Right lobe of liver (tissue), 6 donors: ENCODE measurements at regions not wholly inside any gene's neighbourhood (a gene's known extent, or its start where the extent isn't known, plus 50 kb on each side); places are given as distances from the start of the nearest gene placed in this dataset.

ENCODE experiments used
- ATAC-seq, 4 donors: fragments of 200-7000 bp; cut with Tn5 transposase; one replicate each; pipeline ENCODE4 v1.9.1; 2020; ENCODE audit warnings: mild to moderate bottlenecking in 4 of 4, moderate library complexity in 4 of 4
- DNase-seq, 3 donors: peaks; one replicate each; pipeline ENCODE4 v3.0.0-alpha.2; 2020
- H3K27ac ChIP-seq, 3 donors: fragments of 200-600 bp; one replicate each; pipeline ENCODE4 v1.8.0; 2022
- H3K27me3 ChIP-seq, 2 donors: fragments of 200-600 bp; one replicate each; pipeline ENCODE4 v1.8.0; 2022
- H3K36me3 ChIP-seq, 4 donors: fragments of 200-600 bp; sonication (generic) in 1 of 4; one replicate each; pipeline versions ENCODE4 v1.5.1 to v1.8.0; 2017 to 2022; ENCODE audit warnings: control low read depth in 1 of 4
- H3K4me1 ChIP-seq, 4 donors: fragments of 200-600 bp; sonication (generic) in 1 of 4; one replicate each; pipeline versions ENCODE4 v1.5.1 to v1.8.0; 2017 to 2022; ENCODE audit warnings: control low read depth in 1 of 4
- H3K4me3 ChIP-seq, 3 donors: fragments of 200-600 bp; one replicate each; pipeline ENCODE4 v1.8.0; 2022
- H3K9me3 ChIP-seq, 4 donors: fragments of 200-600 bp; sonication (generic) in 1 of 4; one replicate each; pipeline versions ENCODE4 v1.5.1 to v1.8.0; 2017 to 2022; ENCODE audit warnings: control low read depth in 1 of 4
- CTCF ChIP-seq, 4 donors: fragments of 200-600 bp in 3 of 4; fragments of 450-650 bp in 1 of 4; IDR thresholded peaks; one replicate each; pipeline versions ENCODE4 v1.5.1 to v1.8.0; 2016 to 2022; ENCODE audit warnings: antibody characterized with exemption in 4 of 4, mild to moderate bottlenecking in 2 of 4
- POLR2A ChIP-seq: fragments of 450-650 bp; IDR thresholded peaks from one replicate; pipeline ENCODE4 v1.6.1; 2017; ENCODE audit warnings: antibody characterized with exemption, mild to moderate bottlenecking
- WGBS: methylation state at CpG from one replicate; pipeline ENCODE4 v1.1.6; 2018; ENCODE audit warnings: low coverage, low lambda C conversion rate; ENCODE audit not compliant: insufficient coverage; ENCODE audit errors: missing lambda C conversion rate; 5-methylcytosine and 5-hydroxymethylcytosine counted together
- intact Hi-C, 2 donors: fragments of 100-400 bp; cut with DNase I; formaldehyde crosslinking; loops; one replicate each; pipeline versions ENCODE4 v1.11.2 to v1.14.1; 2022
- donor health status: DM: no; HTN: yes; CAD: no.
- donor health status: DM: no; HTN: no; CAD: no.
- donor health status: DM: no; HTN: no; CAD: no.
- donor health status: DM: no; HTN: yes; CAD: no.
- donor health status: DM: no; HTN: yes; CAD: no.

GRCh38 chr5:145160679-145161078, 674.5 kb downstream of the PRELID2 start:
- Histone ChIP-seq H3K4me1 (no peaks in the 10 kb centered on the region), H3K27ac (no peak overlapping the region), H3K36me3 (no peaks in the 10 kb centered on the region), H3K27me3 (no peaks in the 10 kb centered on the region), H3K9me3 (no peaks in the 10 kb centered on the region), H3K4me3 (no peak overlapping the region)
- DNase-seq (no peak), ATAC-seq (no peak)
- 33% methylated on average over 4 of the region's 4 CpGs for WGBS
- intact Hi-C loops = no loop called here
- TF ChIP-seq CTCF (IDR thresholded peaks at IDR 0.05) = no peak
- TF ChIP-seq POLR2A = no peak

GRCh38 chr5:145158730-145159129, 676.4 kb downstream of the PRELID2 start:
- Histone ChIP-seq H3K36me3 (no peaks in the 10 kb centered on the region), H3K4me1 (no peaks in the 10 kb centered on the region), H3K27me3 (no peaks in the 10 kb centered on the region), H3K4me3 (no peak overlapping the region), H3K9me3 (no peaks in the 10 kb centered on the region), H3K27ac (no peak overlapping the region)
- ATAC-seq (no peak), DNase-seq (no peak)
- TF ChIP-seq CTCF (IDR thresholded peaks at IDR 0.05) (no peak), POLR2A (no peak)
- intact Hi-C loops = no loop called here
- 12% methylated on average over 4 of the region's 4 CpGs for WGBS

GRCh38 chr5:145157841-145158240, 677.3 kb downstream of the PRELID2 start:
- Histone ChIP-seq H3K36me3 (no peaks in the 10 kb centered on the region), H3K9me3 (no peaks in the 10 kb centered on the region), H3K27me3 (no peaks in the 10 kb centered on the region), H3K4me1 (no peaks in the 10 kb centered on the region), H3K27ac (no peak overlapping the region), H3K4me3 (no peak overlapping the region)
- no peak for ATAC-seq
- DNase-seq = no peak
- TF ChIP-seq CTCF (IDR thresholded peaks at IDR 0.05) (no peak), POLR2A (no peak)
- intact Hi-C loops = no loop called here

GRCh38 chr5:145141534-145141933, 693.6 kb downstream of the PRELID2 start:
- Histone ChIP-seq H3K27me3 (no peaks in the 10 kb centered on the region), H3K27ac (no peak overlapping the region), H3K4me3 (no peak overlapping the region), H3K9me3 (no peaks in the 10 kb centered on the region), H3K4me1 (no peaks in the 10 kb centered on the region), H3K36me3 (no peaks in the 10 kb centered on the region)
- WGBS = 47% methylated on average over 1 of the region's 1 CpG
- DNase-seq = no peak
- no peak for TF ChIP-seq CTCF (IDR thresholded peaks at IDR 0.05)
- no peak for TF ChIP-seq POLR2A
- intact Hi-C loops = no loop called here
- no peak for ATAC-seq

GRCh38 chr5:145130996-145131395, 704.1 kb downstream of the PRELID2 start:
- 17% methylated on average over 3 of the region's 3 CpGs for WGBS

More at GRCh38 chr5:145130996-145131395, 704.1 kb downstream of the PRELID2 start:
- no peaks in the 10 kb centered on the region for H3K4me1 ChIP-seq
- ATAC-seq (no peak), DNase-seq (no peak)
- H3K4me3 ChIP-seq = no peak overlapping the region
- H3K9me3 ChIP-seq = no peaks in the 10 kb centered on the region
- H3K36me3 ChIP-seq = no peaks in the 10 kb centered on the region
- H3K27me3 ChIP-seq = no peaks in the 10 kb centered on the region
- intact Hi-C loops = no loop called here
- TF ChIP-seq CTCF (IDR thresholded peaks at IDR 0.05) (no peak), POLR2A (no peak)
- no peak overlapping the region for H3K27ac ChIP-seq
